Skin of body (tissue), 1 donor: ENCODE measurements at regions not wholly inside any gene's neighbourhood (a gene's known extent, or its start where the extent isn't known, plus 50 kb on each side); places are given as distances from the start of the nearest gene placed in this dataset.
"Not testable (repeated sequence)": the region's sequence is repeated elsewhere in the genome, so short reads cannot be mapped to it uniquely, and the experiment has no call there.

Source experiments
- DNase-seq: peaks from one replicate; lab custom pipeline; 2025; lab: John Stamatoyannopoulos, UW

DNA sequence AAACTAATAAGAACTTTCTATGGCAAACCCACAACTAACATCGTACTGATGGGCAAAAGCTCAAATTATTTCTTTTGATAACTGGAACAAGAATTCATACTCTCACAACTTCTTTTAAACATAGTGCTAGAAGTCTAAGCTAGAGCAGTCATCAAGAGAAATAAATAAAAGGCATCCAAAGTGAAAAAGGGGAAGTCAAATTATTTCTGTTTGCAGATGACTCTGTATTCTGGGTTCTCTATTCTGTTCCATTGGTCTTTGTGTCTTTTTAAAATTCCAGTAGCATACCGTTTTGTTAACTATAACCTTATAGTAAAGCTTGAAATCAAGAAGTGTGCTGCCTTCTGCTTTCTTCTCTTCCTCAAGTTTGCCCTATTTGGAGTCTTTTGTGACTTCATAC, 1215.9 kb downstream of the UQCRFS1 start:
- DNase-seq = no peak

DNA sequence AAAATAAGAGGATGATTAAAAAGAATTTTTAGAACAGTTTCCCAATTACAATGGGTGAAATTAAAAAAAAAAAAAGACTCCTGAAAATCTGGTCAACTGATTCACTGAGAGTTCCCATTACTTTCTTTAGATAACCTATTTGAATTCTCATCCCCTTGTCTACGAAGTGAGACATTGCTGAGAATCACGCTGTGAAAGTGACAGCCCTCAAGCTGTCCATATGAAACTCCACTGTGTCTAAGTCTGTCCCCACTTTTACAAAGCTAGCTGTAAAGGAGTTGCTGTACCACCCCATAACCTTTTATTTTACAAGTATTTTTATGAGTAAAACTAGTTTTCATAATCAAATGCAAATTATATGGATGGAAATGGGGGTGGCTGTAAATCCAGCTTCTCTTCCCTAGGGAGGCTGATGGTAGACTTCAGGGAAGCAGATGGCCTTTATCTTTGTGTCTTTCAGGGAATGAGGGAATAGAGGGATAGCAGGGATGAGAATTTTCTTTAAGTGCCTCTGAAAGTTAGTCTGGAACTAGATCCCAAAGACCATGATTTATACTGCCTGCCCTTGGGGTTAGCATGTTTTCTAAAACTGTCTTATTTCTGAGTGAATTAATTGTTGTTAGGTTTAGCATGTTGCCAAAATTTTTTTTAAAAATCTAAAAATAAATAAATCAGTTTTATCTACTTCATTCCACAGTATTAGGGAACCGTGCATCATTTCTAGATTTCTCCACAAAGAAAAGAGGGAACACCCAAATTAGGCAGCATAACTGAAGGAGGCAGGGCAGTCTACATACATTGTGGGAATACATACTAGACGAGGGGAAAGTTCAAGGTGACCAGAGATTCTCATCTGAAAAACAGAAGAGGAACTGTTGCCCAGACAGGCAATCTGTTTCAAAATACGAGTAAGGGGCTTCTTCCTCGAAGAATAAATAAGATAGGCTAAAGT, 1219.1 kb downstream of the UQCRFS1 start:
- DNase-seq = no peak

DNA sequence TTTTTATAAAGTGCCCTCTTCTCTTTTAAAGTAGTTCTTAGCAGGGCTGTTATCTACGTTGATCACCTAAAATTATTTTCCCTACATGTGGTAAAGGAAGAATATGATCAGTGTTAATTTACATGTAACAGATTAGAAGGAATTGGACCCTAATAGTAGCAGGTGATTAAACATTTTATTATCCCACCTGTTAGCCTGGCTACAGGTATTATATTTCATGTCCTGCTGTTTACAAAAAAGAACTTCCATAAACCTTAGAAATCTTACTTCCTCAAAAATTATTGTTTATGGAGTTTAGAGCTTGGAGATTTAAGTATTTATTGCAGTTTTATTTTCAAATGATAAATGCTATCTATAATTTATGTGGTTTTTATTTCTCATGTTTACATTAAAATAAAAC, 1226.7 kb downstream of the UQCRFS1 start:
- no peak for DNase-seq

DNA sequence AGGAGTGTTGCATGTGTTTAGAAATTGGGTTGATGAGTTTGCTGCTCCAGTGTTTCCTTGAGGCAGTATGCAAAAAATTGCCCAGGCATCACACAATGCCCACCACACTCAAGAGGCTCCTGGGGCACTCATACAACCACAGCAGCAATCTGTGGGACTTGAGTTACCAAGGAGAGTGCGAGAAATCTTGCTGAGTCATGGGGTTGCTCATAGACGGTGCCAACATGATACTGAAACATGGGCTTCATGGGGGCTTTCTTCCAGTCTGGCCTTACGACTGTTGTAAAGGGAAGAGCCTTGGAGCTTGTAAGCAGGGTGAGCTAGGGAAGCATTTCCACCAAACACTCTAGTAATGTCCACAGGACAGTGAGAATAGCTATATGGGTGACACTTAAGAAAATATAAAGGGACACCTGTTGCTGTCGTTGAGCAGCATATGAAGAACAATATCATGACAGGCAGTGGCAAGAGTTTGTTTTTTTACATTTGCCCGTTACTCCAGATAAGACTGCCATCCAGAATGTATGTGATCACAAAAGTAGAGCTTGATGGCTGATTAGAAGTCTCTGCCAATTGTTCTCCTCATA, 1237.4 kb downstream of the UQCRFS1 start:
- DNase-seq = no peak

DNA sequence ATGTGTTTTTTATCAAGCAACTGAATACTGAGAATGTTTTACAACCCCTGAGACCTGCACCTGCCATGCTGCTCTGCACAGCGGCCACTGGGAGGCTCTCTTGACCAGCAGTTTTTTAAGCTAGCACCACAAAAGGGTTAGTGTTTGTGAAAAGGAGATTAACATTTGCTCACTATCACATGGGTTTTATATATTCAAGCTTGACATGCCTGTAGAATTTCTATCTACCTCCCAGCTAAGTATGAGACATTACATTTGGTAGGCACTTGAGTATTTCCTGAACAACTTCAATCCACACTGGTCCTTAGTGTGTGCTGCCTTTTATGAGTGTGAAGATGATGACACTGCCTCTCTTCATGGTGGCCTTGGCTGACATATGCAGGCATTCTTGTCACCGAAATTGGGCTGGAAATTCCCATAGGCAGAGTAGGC, 1238.9 kb downstream of the UQCRFS1 start:
- DNase-seq = peak; percentile 26

DNA sequence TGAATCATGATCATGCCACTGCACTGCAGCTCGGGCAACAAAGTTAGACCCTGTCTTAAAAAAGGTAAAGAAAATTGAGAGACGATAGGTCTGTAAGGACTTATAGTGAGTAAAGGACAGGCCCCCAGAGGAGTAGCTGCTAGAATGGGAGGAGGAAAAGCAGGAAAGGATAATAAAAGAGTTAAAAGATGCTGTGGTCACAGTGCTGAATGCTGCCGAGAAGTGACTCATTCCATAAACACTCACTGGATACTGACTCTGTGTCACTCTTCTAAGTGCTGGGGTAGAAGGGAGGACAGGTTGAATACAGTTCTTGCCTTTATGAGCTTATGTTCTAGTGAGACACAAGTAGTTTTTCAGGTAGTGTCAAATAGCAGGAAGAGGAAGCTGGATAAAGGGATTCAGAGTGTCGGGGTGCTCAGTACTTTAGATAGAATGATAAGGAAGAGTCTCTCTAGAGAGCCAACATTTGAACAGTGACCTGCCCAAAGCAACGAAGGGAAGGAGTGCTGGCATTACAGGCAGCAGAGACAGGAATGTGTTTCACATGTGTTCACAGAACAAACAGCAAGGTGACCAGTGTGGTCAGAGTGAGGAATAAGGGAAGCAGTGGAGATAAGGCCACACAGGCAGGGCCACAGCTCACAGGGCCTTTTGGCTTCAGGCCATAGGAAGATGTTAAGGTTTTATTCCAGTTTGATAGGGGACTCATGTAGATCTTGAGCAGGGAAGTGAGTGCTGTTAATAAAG, 1240.5 kb downstream of the UQCRFS1 start:
- no peak for DNase-seq

DNA sequence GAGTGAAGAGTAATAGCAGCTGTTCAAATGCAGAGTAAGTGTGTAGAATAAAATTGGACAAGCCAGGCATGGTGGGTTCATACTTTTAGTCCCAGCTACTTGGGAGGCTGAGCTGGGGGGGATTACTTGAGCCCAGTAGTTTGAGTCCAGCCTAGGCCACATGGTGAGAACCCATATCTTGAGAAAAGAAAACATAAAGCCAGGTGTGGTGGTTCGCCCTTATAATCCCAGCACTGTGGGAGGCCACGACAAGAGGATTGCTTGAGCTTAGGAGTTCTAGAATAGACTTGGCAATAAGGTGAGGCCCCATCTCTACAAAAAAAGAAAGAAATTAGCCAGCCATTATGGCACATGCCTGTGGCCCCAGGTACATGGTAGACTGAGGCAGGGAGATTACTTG, 1241.1 kb downstream of the UQCRFS1 start:
- DNase-seq = no peak

DNA sequence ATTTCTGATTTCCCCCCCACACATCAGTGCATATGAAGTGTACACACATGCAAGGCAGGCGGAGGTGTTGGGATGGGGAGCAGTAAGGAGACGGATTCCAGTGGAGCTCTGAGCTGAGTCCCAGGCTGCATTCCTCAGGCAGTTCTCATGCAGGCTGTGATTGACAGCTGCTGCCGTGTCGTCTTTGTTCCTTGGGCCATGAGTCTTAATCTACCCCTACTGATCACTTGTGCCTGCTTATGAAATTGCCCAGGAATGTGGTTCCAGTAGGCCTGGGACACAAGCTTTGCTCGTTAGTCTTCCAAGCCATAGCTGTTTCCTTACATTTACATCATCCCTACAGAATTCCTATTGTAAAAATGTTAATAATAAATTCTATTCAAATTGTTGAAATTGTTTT, 1241.9 kb downstream of the UQCRFS1 start:
- no peak for DNase-seq

DNA sequence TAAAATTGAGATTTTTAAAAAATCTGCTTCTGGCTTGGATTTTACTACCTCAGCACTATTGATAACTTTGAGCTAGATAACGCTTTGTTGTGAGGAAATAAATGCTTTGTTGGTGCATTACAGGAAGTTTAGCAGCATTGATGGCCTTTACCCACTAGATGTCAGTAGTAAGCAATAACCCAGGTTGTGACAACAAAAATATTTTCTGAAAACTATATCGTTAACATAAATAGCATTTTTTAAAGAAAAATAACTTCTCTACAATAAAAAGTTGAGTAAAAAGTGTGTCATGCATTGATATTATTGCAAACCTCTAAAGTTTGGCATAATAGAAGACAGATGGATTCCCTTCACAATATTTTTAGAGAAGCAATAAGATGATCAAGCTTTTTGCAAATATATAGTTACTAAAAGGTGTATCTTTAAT, 1246.5 kb downstream of the UQCRFS1 start:
- DNase-seq = peak; percentile 1

DNA sequence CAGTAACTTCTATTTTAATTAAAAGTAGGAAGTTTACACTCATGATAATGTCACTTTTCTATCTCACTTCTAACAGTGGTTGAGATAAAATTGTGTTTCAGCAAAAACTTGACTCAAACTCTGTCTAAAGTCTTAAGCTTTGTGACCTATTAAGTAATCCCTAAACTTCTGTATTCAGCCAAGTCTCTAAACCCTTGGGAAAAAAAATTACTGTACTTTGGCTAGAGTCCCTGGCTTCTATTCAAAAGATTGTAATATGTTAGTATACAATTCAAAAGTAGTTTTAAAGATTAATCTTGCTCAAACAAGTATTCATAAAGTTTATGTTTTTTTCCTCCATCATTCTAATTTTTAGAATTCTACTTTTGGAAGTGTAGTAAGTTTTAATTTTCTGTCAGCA, 1248.8 kb downstream of the UQCRFS1 start:
- DNase-seq = no peak

DNA sequence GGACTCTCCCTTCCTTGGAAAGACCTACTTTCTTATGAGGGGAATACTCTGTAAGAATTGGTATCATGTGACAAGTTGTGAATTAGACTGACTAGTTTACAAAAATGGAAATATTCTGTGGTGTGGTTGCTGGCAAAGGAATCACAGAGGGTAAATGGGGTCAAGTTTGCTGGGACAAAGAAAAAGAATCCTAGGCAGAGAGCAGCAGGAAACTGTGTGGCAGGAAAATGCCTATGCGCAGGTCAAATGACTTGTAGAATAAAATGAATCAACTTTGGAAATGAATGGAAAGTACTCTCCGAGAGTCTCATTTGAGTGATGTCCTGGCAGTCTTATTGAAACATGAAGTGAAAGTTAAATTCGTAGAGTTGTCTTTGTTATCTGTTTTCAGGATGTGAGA, 1250.7 kb downstream of the UQCRFS1 start:
- no peak for DNase-seq

DNA sequence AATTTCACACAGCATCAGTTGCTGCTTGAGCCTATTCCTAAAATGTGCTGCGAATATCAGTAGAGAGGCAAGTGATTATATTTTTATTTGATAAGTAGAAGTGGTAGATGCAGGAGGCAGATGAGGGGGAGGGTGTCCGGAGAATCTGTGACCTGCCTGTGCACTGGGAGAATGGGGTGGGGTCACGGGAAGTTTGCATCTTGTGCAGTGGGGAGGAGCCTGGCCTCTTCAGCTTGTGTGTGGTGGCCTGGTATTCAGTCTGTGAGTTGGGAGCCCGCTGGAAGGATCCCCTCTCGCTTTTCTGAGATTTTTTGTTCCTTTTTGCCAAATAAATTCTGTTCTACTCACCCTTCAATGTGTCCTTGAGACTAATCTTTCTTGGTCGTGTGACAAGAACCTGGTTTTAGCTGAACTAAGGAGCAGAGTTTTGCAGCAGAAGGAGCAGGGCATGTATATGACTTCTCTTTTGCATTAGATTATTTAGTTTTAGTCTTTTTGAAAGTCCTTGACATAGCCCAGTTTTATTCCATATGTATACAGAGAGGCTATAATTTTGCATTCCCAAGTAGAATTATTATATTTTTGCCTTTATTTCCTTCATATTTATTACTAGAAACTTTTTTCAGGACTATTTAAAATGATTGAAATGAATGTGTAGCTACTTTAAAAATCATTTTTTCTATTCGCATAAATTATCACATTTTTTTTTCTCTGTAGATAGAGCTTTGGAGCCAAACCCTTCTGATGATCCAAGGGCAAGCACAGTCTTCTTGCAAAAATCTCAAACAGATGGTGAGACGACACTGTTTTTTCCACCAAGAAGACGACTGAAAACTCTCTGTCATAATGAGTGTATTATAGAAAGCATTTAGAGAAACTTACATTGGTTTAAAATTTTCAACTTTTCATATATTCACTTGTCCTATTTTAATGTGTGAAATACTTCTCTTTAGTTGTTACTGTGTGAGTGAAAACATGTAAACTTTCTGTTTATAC, 1257.2 kb downstream of the UQCRFS1 start:
- no peak for DNase-seq

DNA sequence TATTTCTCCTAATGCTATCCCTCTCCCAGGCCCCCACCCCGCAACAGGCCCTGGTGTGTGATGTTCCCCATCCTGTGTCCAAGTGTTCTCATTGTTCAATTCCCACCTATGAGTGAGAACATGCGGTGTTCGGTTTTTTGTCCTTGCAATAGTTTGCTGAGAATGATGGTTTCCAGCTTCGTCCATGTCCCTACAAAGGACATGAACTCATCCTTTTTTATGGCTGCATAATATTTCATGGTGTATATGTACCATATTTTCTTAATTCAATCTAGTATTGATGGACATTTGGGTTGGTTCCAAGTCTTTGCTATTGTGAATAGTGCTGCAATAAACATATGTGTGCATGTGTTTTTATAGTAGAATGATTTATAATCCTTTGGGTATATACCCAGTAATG, 1270.3 kb downstream of the UQCRFS1 start:
- not testable (repeated sequence) for DNase-seq

DNA sequence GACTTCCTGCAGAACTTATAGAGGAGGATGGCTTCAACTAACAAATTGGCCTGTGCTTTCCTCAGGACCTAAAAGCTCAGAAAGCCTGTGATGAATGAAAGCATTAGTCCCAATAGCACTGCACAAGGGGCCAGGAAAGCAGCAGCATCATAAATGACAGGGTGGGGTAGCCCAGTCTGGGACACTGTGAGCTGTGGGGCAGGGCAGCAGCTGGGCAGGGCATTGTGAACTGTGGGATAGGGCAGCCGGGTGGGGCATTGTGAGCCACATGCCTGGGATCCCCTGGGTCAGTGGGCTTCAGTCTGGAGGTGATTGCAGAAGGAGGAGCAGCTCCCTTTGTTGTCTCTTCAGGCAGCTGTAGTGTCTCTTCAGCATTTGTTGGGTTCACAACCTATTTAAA, 1276.8 kb downstream of the UQCRFS1 start:
- no peak for DNase-seq

DNA sequence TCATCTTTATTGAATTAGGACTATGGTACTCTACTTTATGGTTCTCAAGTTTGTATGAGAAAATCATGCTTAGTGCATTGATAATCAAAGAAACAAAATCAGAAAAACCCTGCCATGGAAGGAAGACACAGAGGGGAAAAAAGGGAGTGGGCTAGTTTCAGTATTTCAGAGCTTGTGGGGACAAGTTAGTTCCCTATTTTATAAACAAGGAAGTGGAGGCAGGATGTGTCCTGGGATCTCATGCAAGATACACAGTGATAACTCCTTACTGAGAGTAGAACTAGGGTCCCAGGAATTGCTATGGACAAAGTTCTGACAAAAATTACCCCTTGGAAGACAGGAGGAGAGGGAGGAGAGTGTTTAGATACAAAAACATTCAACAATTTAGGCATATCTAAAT, 1277.3 kb downstream of the UQCRFS1 start:
- DNase-seq = no peak

DNA sequence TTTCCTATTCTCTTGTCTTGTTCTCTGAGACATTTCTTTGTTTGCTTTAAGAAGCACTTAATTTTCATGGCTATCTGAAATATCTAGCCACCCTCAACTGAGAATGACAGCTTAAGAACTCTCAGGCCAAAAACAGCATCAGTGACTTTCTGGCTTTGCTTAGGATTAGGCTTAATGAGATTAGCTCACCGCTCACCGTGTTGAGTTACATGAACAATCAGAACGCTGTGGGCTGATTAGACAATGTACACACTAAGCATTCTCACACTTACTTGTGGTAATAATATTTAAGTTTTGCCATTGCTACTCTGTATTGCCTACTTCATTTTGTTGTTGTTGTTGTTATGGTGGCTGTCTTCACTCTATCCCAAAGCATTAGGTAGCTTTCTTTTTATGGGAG, 1283.6 kb downstream of the UQCRFS1 start:
- DNase-seq = no peak

DNA sequence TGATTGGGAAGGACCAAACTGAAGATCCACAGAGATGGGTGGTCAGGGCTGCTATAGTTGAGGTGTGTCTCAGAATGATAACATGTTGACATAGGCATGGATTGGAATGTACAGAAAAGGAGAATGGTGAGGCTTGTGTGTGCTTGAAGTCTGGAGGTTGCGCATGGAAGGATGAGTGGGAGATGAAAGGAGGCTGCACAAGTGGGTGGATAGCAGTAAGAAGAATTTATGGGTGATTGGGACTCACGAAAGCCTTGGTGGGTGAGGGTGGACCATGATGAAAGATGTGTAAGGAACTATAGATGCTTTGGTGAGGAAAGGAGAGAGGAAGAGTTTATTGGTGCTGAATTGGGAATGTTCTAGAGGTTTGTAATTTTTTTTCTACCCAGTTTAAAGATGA, 1287.7 kb downstream of the UQCRFS1 start:
- DNase-seq = no peak

DNA sequence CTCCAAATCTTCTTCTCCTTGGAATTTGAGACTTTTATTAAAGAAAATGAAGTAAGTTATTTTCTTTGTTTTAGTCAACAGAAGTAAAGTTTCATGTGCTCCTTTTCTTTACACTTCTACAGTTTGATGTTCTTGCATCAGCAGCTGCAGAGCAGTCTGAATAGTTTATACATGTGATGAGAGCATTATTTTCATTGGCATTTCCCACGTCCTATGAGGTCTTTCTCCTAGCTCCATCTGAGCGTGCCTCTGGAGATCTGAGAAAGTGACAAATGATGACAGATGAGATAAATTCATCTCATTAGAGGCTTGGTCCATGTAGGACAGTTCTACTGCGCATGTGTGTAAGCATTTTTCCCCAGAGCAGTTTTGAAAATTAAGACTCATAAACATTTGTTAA, 1290.0 kb downstream of the UQCRFS1 start:
- no peak for DNase-seq

DNA sequence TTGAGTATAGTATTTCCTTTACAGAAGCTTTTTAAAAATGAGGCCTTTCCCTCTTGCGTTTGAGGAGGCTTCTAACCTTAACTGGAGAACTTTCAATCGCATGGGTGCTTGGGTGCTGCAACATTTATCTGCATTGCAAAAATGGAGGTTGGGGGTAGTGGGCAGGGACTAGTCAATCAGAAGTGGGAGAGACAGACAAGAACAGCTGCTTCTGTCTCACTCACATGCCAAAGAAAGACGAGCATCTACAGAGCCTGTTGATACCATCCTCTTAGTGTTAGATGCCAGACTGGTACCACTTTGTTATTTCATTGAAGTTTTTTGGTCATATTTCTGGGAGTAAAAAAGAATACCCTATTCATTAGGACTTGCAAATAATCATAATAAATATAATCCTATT, 1292.2 kb downstream of the UQCRFS1 start:
- no peak for DNase-seq

DNA sequence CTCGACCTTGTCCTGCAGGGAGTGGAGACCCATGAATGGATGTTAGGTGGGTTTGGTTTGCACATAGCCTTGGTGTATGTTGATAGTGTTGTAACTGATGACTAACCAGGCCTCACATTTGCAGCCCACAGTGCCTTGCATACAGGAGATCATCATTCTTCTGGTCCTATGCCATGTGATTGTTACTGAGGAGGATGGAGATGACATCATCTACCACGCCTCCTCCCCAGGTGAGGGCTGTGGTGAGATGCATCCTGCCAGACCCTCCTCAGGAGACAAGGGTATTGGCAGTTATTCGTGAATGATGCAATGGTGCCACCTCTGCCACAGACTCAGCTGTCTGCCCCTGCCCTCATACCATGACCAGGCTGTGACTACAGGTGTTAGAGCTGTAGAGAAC, 1294.1 kb downstream of the UQCRFS1 start:
- no peak for DNase-seq
